ENCODE measurements at regions not wholly inside any gene's neighbourhood (a gene's known extent, or its start where the extent isn't known, plus 50 kb on each side); places are given as distances from the start of the nearest gene placed in this dataset.

DNA sequence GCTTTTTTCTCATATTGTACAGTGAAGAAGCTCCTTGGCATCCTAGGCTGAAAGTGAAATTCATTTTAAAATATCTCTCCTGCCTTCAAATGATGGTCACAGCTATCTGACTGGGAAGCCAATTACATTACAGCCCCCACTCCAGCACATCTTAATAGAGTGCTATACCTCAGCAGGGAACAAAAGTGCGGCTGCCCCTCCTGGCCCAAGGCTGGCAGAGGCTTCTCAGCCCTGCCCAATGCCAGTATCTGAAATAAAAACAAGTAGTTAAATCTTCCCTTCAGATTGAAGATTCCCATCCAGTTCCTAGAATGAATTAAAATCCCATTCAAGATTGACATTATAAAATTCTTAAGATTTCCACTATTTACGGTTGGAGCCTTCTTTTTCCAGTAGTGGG lies 54.9 kb upstream of the GNG2 start:
- dilution Hi-C loops (cut with MboI; ENCODE audit: extremely low pct_ligation_motif_present, low sequenced_read_pairs) (no loop called here), intact Hi-C loops (cut with micrococcal nuclease) (no loop called here)
- no peaks in the 10 kb centered on the region for H3K4me1 ChIP-seq (ENCODE audit: control insufficient read depth, extremely low read depth, insufficient read depth, low read length)
- H3K27ac ChIP-seq (ENCODE audit: insufficient read depth, low read depth, low read length), result no peak overlapping the region
- H3K9me3 ChIP-seq (replicated peaks; ENCODE audit: control insufficient read depth, insufficient read depth, low read length), result no peaks in the 10 kb centered on the region
- ChIA-PET CTCF (interaction anchor here (1.2 kb wide), 1 partner anchor 884 kb away, joined by 3 read pairs; no protein-coding TSS in a partner anchor), POLR2A (no interaction called here)
- no peak overlapping the region for H3K9ac ChIP-seq (replicated peaks; ENCODE audit: extremely low read depth, insufficient read depth, low read length)
- H3K4me3 ChIP-seq (replicated peaks in 1 of 3; ENCODE audit: insufficient read depth in 1 of 3, low read depth in 1 of 3, low read length in 3 of 3), result no peak overlapping the region
- H3K4me2 ChIP-seq (ENCODE audit: insufficient read depth, low read length), result no peak overlapping the region
- no peaks in the 10 kb centered on the region for H3K9me1 ChIP-seq (replicated peaks; ENCODE audit: control insufficient read depth, extremely low read depth, insufficient read depth, low read length)
- H3K36me3 ChIP-seq (ENCODE audit: control insufficient read depth in 2 of 2, extremely low read depth in 1 of 2, insufficient read depth in 2 of 2, low read length in 2 of 2), result no peaks in the 10 kb centered on the region
- H4K20me1 ChIP-seq (replicated peaks; ENCODE audit: control insufficient read depth, extremely low read depth, insufficient read depth, low read length), result no peaks in the 10 kb centered on the region
- DNase-seq (ENCODE audit: low read depth, low spot score) (no peak), FAIRE-seq (no peak)
- H3K27me3 ChIP-seq (ENCODE audit: control insufficient read depth in 2 of 2, insufficient read depth in 2 of 2, low read length in 2 of 2), result peaks cover 7 to 17% of the 10 kb centered on the region in 2 experiments
- H3K79me2 ChIP-seq (ENCODE audit: control insufficient read depth, insufficient read depth, low read length), result no peaks in the 10 kb centered on the region
- no peak for TF ChIP-seq POLR2A (IDR thresholded peaks at IDR 0.05; ENCODE audit: low read depth, low read length)
- no peak for TF ChIP-seq EZH2 (IDR thresholded peaks at IDR 0.05; ENCODE audit: borderline replicate concordance, low read depth, low read length, severe bottlenecking)
- TF ChIP-seq, protein P1, sequence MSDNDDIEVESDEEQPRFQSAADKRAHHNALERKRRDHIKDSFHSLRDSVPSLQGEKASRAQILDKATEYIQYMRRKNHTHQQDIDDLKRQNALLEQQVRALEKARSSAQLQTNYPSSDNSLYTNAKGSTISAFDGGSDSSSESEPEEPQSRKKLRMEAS (IDR thresholded peaks at IDR 0.05; ENCODE audit: insufficient read depth, insufficient read length), result no peak
- TF ChIP-seq CTCF (IDR thresholded peaks at IDR 0.05; ENCODE audit: extremely low read depth in 1 of 2, insufficient read depth in 1 of 2, low read depth in 1 of 2, low read length in 2 of 2), result no peak
- no peak for TF ChIP-seq FOS (IDR thresholded peaks at IDR 0.05; ENCODE audit: borderline replicate concordance, insufficient read depth, low read length)
- no peak for TF ChIP-seq JUN (IDR thresholded peaks at IDR 0.05; ENCODE audit: borderline replicate concordance, insufficient read depth, insufficient read length, low read depth)
- TF ChIP-seq POLR2AphosphoS5 (IDR thresholded peaks at IDR 0.05; ENCODE audit: insufficient read depth, low read depth, low read length), result no peak
- no peak overlapping the region for H2AFZ ChIP-seq (ENCODE audit: low read depth, low read length)
- BruUV-seq (replicated peaks), result no TSS peak

All from endothelial cell of umbilical vein (primary cell).